ENCODE measurements at regions not wholly inside any gene's neighbourhood (a gene's known extent, or its start where the extent isn't known, plus 50 kb on each side); places are given as distances from the start of the nearest gene placed in this dataset.

DNA sequence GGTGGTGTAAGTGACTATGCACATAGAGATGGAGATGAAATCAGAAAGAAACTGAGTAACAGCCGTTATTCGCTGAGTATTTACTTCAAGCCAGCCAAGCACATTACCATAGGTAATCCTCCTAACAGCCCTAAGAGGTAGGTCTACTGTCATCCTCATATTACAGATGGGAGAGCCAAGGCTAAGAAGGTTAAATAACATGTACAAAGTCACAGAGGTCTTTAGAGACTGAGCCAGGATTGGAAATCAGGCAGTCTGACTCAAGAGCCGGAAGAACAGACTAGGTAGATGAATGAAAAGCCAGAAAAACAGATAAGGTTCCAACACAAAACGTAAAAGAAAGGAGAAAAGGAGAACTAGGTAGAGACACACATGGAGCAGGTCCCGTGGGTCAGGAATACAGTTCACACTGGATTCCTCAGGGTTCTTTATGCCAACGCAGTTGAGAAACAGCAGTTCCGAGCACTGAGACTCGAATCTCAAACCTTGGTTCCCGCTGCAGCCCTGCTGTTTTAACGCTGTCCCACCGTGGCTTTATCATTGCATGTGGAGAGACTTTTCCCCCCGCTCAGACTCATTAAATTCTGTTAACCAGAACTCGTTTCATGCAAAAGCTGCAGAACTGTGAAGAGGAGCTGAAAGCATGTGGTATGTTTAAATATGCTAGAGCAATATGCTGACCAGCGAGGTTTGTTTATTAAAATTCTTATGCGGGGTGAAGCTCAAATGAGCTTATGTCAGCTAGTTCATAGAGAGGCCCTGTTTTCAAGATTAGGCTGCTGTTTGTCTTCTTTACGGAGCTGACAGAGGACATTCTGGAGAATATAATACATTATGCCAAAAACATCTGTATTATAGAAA is 537.9 kb downstream of the CD83 start:
- H3K9me3 ChIP-seq (ENCODE audit: control insufficient read depth, insufficient read depth, low read length) = no peaks in the 10 kb centered on the region
- no peaks in the 10 kb centered on the region for H3K36me3 ChIP-seq (ENCODE audit: control insufficient read depth, insufficient read depth, low read length)
- H3K4me1 ChIP-seq (ENCODE audit: control insufficient read depth, insufficient read depth, low read length) = no peaks in the 10 kb centered on the region
- no peak for DNase-seq (ENCODE audit: low read depth, low spot score)
- no peak overlapping the region for H3K4me3 ChIP-seq (ENCODE audit: low read length)
- H3K27ac ChIP-seq (ENCODE audit: low read length) = no peak overlapping the region
- no peaks in the 10 kb centered on the region for H3K27me3 ChIP-seq (ENCODE audit: control insufficient read depth, insufficient read depth, low read length)
- no CpG with 5 or more reads among the region's 16 CpGs for WGBS (ENCODE audit: insufficient coverage, insufficient read length)

DNA sequence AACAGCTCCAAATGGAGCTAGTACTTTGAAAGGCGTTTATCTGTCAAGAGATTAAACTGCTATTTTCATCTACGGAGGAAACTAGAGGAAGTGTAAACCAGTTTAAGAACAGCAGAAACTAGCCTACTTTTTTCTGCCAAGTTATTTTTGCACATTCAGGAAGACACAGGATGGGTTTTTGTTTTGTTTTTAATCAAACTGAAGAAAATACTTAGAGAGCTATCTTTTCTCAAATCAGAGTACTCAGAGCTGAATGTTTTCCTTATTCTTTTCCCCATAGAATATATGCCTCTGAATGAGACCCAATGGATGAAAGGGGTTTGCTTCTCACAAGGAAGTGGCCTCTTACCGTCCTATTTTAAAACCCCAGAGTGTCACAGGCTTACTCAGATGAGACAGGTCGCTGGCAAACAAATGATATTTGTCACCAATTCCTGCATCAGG is 538.5 kb downstream of the CD83 start:
- no peaks in the 10 kb centered on the region for H3K4me1 ChIP-seq (ENCODE audit: control insufficient read depth, insufficient read depth, low read length)
- WGBS (ENCODE audit: insufficient coverage, insufficient read length) = no CpG with 5 or more reads among the region's 4 CpGs
- no peaks in the 10 kb centered on the region for H3K27me3 ChIP-seq (ENCODE audit: control insufficient read depth, insufficient read depth, low read length)
- H3K27ac ChIP-seq (ENCODE audit: low read length) = no peak overlapping the region
- H3K36me3 ChIP-seq (ENCODE audit: control insufficient read depth, insufficient read depth, low read length) = no peaks in the 10 kb centered on the region
- DNase-seq (ENCODE audit: low read depth, low spot score) = no peak
- H3K4me3 ChIP-seq (ENCODE audit: low read length) = no peak overlapping the region
- H3K9me3 ChIP-seq (ENCODE audit: control insufficient read depth, insufficient read depth, low read length) = no peaks in the 10 kb centered on the region

DNA sequence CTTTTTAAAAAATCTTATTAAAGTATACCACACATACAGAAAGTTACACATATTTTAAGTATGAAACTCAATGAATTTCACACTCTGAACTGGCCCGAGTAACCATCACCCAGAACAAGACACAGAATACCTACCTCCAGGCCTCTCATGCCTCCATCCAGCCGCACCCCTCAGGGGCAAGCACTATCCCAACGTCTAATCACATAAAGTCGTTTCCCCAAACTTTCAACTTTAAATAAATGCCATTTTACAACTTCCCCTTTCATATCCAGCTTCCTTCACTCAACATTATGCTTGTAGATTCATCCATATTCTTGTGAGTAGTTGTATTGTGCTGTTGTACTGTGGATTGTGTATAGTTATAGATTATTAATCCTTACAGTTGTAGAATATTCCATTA is 539.1 kb downstream of the CD83 start:
- 100% methylated on average over 2 of the region's 4 CpGs for WGBS (ENCODE audit: insufficient coverage, insufficient read length)
- H3K27ac ChIP-seq (ENCODE audit: low read length) = no peak overlapping the region
- H3K4me1 ChIP-seq (ENCODE audit: control insufficient read depth, insufficient read depth, low read length) = no peaks in the 10 kb centered on the region
- no peaks in the 10 kb centered on the region for H3K36me3 ChIP-seq (ENCODE audit: control insufficient read depth, insufficient read depth, low read length)
- no peaks in the 10 kb centered on the region for H3K9me3 ChIP-seq (ENCODE audit: control insufficient read depth, insufficient read depth, low read length)
- no peak overlapping the region for H3K4me3 ChIP-seq (ENCODE audit: low read length)
- no peak for DNase-seq (ENCODE audit: low read depth, low spot score)
- H3K27me3 ChIP-seq (ENCODE audit: control insufficient read depth, insufficient read depth, low read length) = no peaks in the 10 kb centered on the region

DNA sequence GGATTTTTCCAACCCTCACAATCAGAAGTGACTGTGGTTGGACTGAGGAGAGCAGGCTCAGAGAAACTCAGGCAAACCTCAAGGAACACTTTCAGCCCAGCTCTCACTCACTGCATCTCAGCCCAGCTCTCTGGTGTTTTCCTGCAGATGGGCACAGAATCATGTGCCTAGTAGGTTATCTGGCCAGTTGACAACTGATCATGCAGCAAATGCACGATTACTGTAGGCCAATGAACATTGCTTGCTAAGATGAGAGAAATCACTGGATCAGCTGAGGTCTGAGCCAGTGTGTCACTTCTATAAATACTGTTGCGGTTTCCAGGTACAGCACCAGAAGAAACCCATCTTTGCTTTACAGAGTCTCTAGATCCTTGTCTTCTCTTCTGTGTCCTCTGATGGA is 540.5 kb downstream of the CD83 start:
- Histone ChIP-seq H3K9me3 (ENCODE audit: control insufficient read depth, insufficient read depth, low read length) (no peaks in the 10 kb centered on the region), H3K36me3 (ENCODE audit: control insufficient read depth, insufficient read depth, low read length) (no peaks in the 10 kb centered on the region), H3K4me1 (ENCODE audit: control insufficient read depth, insufficient read depth, low read length) (no peaks in the 10 kb centered on the region), H3K27me3 (ENCODE audit: control insufficient read depth, insufficient read depth, low read length) (no peaks in the 10 kb centered on the region), H3K4me3 (ENCODE audit: low read length) (no peak overlapping the region), H3K27ac (ENCODE audit: low read length) (no peak overlapping the region)
- no peak for DNase-seq (ENCODE audit: low read depth, low spot score)
- WGBS (ENCODE audit: insufficient coverage, insufficient read length) = no CpG with 5 or more reads among the region's 2 CpGs

DNA sequence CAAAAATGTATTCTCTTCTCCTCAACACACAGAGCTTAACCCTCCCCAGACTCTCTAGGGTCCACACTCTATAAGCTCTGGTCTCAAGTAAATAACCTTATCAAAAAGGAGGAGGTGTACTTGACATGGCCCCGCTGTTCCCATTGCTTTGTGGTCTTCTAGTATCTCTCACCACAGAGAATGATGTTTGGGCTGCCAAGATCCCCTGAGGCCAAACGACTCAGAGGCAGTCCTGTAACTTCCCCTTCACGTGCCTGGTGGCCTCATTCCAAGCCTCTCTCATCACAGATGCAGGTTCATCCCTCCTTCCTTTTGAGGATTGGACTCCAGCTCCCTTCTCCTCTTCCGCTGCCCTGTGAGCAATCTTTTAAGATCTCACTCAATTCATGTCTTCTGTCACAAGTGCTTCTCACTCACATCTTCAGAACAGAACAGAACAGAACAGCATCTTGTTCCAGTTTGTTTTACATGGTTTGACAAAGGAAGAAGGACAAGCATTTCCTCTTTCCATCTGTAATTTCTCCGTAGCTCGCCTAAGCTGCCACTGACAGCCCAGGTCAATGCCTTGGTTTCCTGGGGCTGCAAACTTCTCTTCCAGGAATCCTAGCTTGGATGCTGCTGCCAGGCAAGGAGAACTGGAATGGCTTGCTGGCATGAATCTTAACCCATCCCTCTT is 541.5 kb downstream of the CD83 start:
- no CpG with 5 or more reads among the region's 6 CpGs for WGBS (ENCODE audit: insufficient coverage, insufficient read length)
- H3K27me3 ChIP-seq (ENCODE audit: control insufficient read depth, insufficient read depth, low read length) = no peaks in the 10 kb centered on the region
- H3K9me3 ChIP-seq (ENCODE audit: control insufficient read depth, insufficient read depth, low read length) = no peaks in the 10 kb centered on the region
- no peaks in the 10 kb centered on the region for H3K4me1 ChIP-seq (ENCODE audit: control insufficient read depth, insufficient read depth, low read length)
- DNase-seq (ENCODE audit: low read depth, low spot score) = no peak
- H3K36me3 ChIP-seq (ENCODE audit: control insufficient read depth, insufficient read depth, low read length) = no peaks in the 10 kb centered on the region
- no peak overlapping the region for H3K4me3 ChIP-seq (ENCODE audit: low read length)
- H3K27ac ChIP-seq (ENCODE audit: low read length) = no peak overlapping the region

DNA sequence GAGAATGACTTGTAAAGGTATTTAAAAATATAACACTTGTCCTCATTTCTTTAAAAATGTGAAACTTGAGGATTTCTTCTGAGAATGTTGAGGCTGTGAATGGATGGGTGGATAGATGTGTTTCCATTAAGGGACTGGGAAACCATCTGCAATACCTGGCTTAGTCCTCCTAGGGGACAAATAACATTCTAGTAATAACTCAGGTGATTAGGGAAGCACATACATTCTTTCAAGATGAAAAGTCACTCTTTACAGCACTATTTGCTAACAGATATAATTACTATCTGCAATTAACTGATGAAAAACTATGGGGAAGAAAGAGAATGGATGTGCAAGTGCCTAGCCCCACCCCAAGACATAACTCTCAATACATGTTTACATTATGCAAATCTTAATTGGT is 542.3 kb downstream of the CD83 start:
- H3K9me3 ChIP-seq (ENCODE audit: control insufficient read depth, insufficient read depth, low read length) = no peaks in the 10 kb centered on the region
- no peak overlapping the region for H3K4me3 ChIP-seq (ENCODE audit: low read length)
- no peaks in the 10 kb centered on the region for H3K27me3 ChIP-seq (ENCODE audit: control insufficient read depth, insufficient read depth, low read length)
- no peak overlapping the region for H3K27ac ChIP-seq (ENCODE audit: low read length)
- no peaks in the 10 kb centered on the region for H3K4me1 ChIP-seq (ENCODE audit: control insufficient read depth, insufficient read depth, low read length)
- DNase-seq (ENCODE audit: low read depth, low spot score) = no peak
- no peaks in the 10 kb centered on the region for H3K36me3 ChIP-seq (ENCODE audit: control insufficient read depth, insufficient read depth, low read length)

DNA sequence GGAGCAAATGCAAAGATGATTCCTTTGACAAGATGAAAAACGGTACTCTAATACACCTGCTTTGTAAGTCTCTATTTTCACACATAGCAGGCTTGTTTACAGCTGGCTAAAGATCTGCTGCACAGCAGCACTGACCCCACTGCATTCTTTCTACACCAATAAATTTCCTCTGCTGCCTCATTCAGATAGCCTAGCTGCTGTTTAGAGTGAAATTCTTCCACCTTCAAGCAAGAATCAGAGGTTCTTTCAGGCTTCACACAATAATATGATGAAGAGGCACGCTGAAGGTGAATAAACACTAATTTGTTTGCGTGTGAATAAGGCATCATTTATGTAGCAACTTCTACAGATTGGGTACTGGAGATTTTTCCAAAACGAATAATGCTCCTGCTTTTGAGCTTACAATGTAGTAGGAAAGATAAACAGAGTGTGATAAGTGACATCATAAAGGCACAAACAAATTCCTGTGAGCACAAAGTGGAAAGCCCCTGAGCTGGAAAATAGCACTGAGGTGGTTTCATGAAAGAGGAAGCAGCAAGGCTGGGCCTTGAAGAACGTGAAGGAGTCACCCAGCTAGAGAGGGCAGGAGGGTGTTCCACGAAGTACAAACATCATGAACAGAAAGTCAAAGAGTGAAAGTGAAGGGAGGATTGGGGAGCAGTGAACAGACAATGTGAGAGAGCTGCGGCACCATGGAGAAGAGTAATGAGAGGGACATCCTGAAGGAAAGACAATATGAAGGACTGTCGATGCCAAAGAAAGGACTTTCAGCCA is 543.4 kb downstream of the CD83 start:
- 0 out of 2 replicates have a peak, but pooled peaks cover 1% of the 10 kb centered on the region for H3K4me1 ChIP-seq (ENCODE audit: control insufficient read depth, insufficient read depth, low read length)
- WGBS (ENCODE audit: insufficient coverage, insufficient read length) = no CpG with 5 or more reads among the region's 8 CpGs
- H3K27ac ChIP-seq (ENCODE audit: low read length) = no peak overlapping the region
- H3K27me3 ChIP-seq (ENCODE audit: control insufficient read depth, insufficient read depth, low read length) = no peaks in the 10 kb centered on the region
- no peaks in the 10 kb centered on the region for H3K36me3 ChIP-seq (ENCODE audit: control insufficient read depth, insufficient read depth, low read length)
- no peaks in the 10 kb centered on the region for H3K9me3 ChIP-seq (ENCODE audit: control insufficient read depth, insufficient read depth, low read length)
- no peak overlapping the region for H3K4me3 ChIP-seq (ENCODE audit: low read length)
- no peak for DNase-seq (ENCODE audit: low read depth, low spot score)

DNA sequence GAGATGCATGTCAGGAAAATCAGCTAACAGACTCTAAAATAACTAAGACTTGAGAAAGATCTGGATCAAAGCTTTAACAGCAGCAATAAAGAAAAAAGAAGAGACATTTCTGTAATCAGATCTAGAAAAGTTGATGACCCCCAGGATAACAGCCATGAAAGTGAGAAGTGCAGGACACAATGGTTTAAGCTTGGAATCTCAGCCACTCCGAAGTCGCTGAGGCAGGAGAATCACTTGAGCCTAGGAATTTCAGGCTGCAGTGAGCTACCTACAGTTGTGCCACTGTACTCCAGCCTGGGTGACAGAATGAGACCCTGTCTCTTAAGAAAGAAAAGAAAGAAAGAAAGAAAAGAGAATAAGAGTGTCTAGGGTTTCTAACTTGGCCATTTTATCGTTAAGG is 544.1 kb downstream of the CD83 start:
- Histone ChIP-seq H3K36me3 (ENCODE audit: control insufficient read depth, insufficient read depth, low read length) (no peaks in the 10 kb centered on the region), H3K9me3 (ENCODE audit: control insufficient read depth, insufficient read depth, low read length) (no peaks in the 10 kb centered on the region), H3K4me3 (ENCODE audit: low read length) (no peak overlapping the region), H3K27me3 (ENCODE audit: control insufficient read depth, insufficient read depth, low read length) (no peaks in the 10 kb centered on the region), H3K4me1 (ENCODE audit: control insufficient read depth, insufficient read depth, low read length) (0 out of 2 replicates have a peak, but pooled peaks cover 1% of the 10 kb centered on the region), H3K27ac (ENCODE audit: low read length) (no peak overlapping the region)
- no peak for DNase-seq (ENCODE audit: low read depth, low spot score)
- no CpG with 5 or more reads among the region's 3 CpGs for WGBS (ENCODE audit: insufficient coverage, insufficient read length)

DNA sequence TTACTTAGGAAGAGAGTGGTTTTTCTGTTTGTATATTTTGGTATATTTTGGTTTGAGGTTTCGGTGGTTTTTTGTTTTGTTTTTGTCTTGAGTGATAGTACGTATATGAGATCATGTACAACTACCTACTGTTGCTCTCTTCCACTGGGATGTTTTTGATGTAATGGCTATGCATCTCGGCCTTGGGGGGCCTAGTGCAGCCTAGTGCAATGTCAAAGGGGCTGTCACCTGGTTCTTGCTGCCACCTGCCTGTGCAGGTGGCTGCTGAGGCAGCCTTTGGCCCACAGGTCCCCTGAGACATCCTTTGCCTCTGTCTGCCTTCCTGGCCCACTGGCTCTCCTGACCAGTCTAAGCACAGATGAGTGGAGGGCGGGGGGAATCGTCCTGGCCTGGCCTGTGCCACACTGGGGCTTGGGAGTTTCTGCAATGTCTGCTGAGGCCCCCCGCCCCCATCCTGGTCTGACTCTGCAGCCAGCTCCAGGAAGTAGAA is 546.6 kb downstream of the CD83 start:
- 0 out of 2 replicates have a peak, but pooled peaks cover 1% of the 10 kb centered on the region for H3K4me1 ChIP-seq (ENCODE audit: control insufficient read depth, insufficient read depth, low read length)
- H3K27ac ChIP-seq (ENCODE audit: low read length) = no peak overlapping the region
- no peak for DNase-seq (ENCODE audit: low read depth, low spot score)
- no peaks in the 10 kb centered on the region for H3K36me3 ChIP-seq (ENCODE audit: control insufficient read depth, insufficient read depth, low read length)
- H3K27me3 ChIP-seq (ENCODE audit: control insufficient read depth, insufficient read depth, low read length) = no peaks in the 10 kb centered on the region
- H3K4me3 ChIP-seq (ENCODE audit: low read length) = no peak overlapping the region
- 100% methylated on average over 2 of the region's 6 CpGs for WGBS (ENCODE audit: insufficient coverage, insufficient read length)
- no peaks in the 10 kb centered on the region for H3K9me3 ChIP-seq (ENCODE audit: control insufficient read depth, insufficient read depth, low read length)

DNA sequence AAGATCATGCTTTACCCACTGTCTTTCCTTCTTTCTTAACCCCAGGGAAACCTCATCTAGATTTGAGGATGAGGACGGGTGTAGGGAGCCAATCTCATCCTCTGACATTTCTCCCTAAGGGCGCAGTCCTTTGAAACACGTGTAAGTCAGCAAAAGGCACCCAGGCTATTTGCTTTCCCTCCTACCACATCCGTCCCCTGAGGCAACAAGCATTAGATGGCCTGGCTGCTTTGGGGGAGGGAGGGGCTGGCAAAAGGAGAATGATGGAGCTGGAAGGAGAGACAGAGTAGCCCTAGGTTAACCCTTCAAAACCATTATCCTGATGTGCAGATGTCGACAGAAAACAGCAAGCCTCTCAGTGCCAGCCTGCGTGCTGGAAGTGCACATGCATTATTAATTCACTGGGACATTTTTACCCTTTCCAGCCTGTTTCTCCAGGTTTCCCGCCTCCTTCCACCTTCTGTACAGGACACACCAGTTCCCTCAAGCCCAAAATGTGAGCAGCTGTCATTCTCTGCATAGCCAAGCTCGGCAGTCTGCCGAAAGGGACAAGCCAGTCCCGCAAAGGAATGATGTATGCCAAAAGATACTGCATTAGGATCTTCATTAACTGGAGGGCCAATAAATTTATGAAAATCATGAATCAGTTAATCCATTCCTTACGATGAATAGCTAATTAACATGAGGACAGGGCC is 547.2 kb downstream of the CD83 start:
- Histone ChIP-seq H3K9me3 (ENCODE audit: control insufficient read depth, insufficient read depth, low read length) (no peaks in the 10 kb centered on the region), H3K27me3 (ENCODE audit: control insufficient read depth, insufficient read depth, low read length) (no peaks in the 10 kb centered on the region), H3K4me1 (ENCODE audit: control insufficient read depth, insufficient read depth, low read length) (0 out of 2 replicates have a peak, but pooled peaks cover 1% of the 10 kb centered on the region), H3K36me3 (ENCODE audit: control insufficient read depth, insufficient read depth, low read length) (no peaks in the 10 kb centered on the region), H3K4me3 (ENCODE audit: low read length) (no peak overlapping the region), H3K27ac (ENCODE audit: low read length) (no peak overlapping the region)
- DNase-seq (ENCODE audit: low read depth, low spot score) = no peak
- WGBS (ENCODE audit: insufficient coverage, insufficient read length) = no CpG with 5 or more reads among the region's 11 CpGs
